SK-N-SH (cell line): ENCODE measurements at regions not wholly inside any gene's neighbourhood (a gene's known extent, or its start where the extent isn't known, plus 50 kb on each side); places are given as distances from the start of the nearest gene placed in this dataset.

Source experiments
- CTCF ChIA-PET: fragments of 300-600, 350-600 bp; formaldehyde crosslinking; extraction: SDS; loops from one replicate; lab custom pipeline; 2021; lab: Yijun Ruan, JAX
- POLR2A ChIA-PET: fragments of 350-600 bp; sonication (Branson Sonifier 250); formaldehyde crosslinking; extraction: SDS; loops from one replicate; lab custom pipeline; 2020; ENCODE audit warnings: antibody characterized with exemption, inconsistent platforms; lab: Yijun Ruan, JAX
- DNase-seq: peaks from one replicate; pipeline ENCODE4 v3.0.0; 2012
- H2AFZ ChIP-seq: fragments of 200-600 bp; sonication (generic); 2 replicates; pipeline ENCODE4 v1.8.1; 2016; ENCODE audit warnings: antibody characterized with exemption, mild to moderate bottlenecking, low read depth
- H3F3A ChIP-seq: fragments of 200-600 bp; sonication (generic); replicated peaks from 2 replicates; pipeline ENCODE3; 2016; ENCODE audit warnings: antibody characterized with exemption, mild to moderate bottlenecking; ENCODE audit not compliant: insufficient read depth
- H3K27ac ChIP-seq, 2 experiments: fragments of 200-500 bp in 1 of 2; fragments of 200-600 bp in 1 of 2; sonication (Bioruptor generic) in 1 of 2; sonication (generic), shearing (Covaris generic) in 1 of 2; 2 replicates each; pipeline versions ENCODE4 v1.5.1 to v1.6.1; 2014 to 2016; ENCODE audit warnings: low read depth in 2 of 2, inconsistent platforms in 1 of 2, low read length in 1 of 2, mild to moderate bottlenecking in 1 of 2, mixed read lengths in 1 of 2
- H3K27me3 ChIP-seq: fragments of 200-600 bp; sonication (generic), shearing (Covaris generic); 2 replicates; pipeline ENCODE4 v1.6.1; 2016; ENCODE audit warnings: mixed run types; ENCODE audit not compliant: insufficient read depth
- H3K36me3 ChIP-seq, 2 experiments: fragments of 200-500 bp in 1 of 2; fragments of 200-600 bp in 1 of 2; sonication (Bioruptor generic) in 1 of 2; sonication (generic) in 1 of 2; replicated peaks in 1 of 2; 2 replicates each; pipeline versions ENCODE3 to v1.5.1; 2014 to 2016; ENCODE audit warnings: low read length in 1 of 2, mild to moderate bottlenecking in 1 of 2; ENCODE audit not compliant: insufficient read depth in 2 of 2, control insufficient read depth in 1 of 2
- H3K4me1 ChIP-seq, 2 experiments: fragments of 200-500 bp in 1 of 2; fragments of 200-600 bp in 1 of 2; sonication (Bioruptor generic) in 1 of 2; sonication (generic), shearing (Covaris generic) in 1 of 2; 2 replicates each; pipeline versions ENCODE4 v1.5.1 to v1.6.1; 2014 to 2016; ENCODE audit warnings: low read depth in 1 of 2, low read length in 1 of 2, mixed run types in 1 of 2; ENCODE audit not compliant: insufficient read depth in 2 of 2, control insufficient read depth in 1 of 2
- H3K4me2 ChIP-seq: fragments of 200-600 bp; sonication (generic), shearing (Covaris generic); 2 replicates; pipeline ENCODE4 v1.6.1; 2017; ENCODE audit warnings: mixed run types
- H3K4me3 ChIP-seq, 2 experiments: fragments of 200-500 bp in 1 of 2; fragments of 200-600 bp in 1 of 2; sonication (Bioruptor generic) in 1 of 2; sonication (generic), shearing (Covaris generic) in 1 of 2; 2 replicates each; pipeline versions ENCODE4 v1.5.1 to v1.8.1; 2014 to 2016; ENCODE audit warnings: low read depth in 2 of 2, inconsistent platforms in 1 of 2, low read length in 1 of 2, mild to moderate bottlenecking in 1 of 2, mixed read lengths in 1 of 2, moderate library complexity in 1 of 2
- H3K79me2 ChIP-seq: fragments of 200-600 bp; sonication (generic); 2 replicates; pipeline ENCODE4 v1.8.1; 2017; ENCODE audit warnings: mild to moderate bottlenecking; ENCODE audit not compliant: insufficient read depth
- H3K9ac ChIP-seq: fragments of 200-600 bp; sonication (generic); 2 replicates; pipeline ENCODE4 v1.6.1; 2017; ENCODE audit warnings: mixed run types
- H3K9me2 ChIP-seq: fragments of 200-600 bp; sonication (generic); 2 replicates; pipeline ENCODE4 v1.6.1; 2017; ENCODE audit warnings: mixed run types
- H3K9me3 ChIP-seq: fragments of 200-600 bp; sonication (generic); 2 replicates; pipeline ENCODE4 v1.6.1; 2017; ENCODE audit warnings: mixed run types, mild to moderate bottlenecking, moderate library complexity
- H4K20me1 ChIP-seq: fragments of 200-600 bp; sonication (generic); 2 replicates; pipeline ENCODE4 v1.6.1; 2017; ENCODE audit warnings: mild to moderate bottlenecking, mixed run types; ENCODE audit not compliant: insufficient read depth
- CHD2 ChIP-seq: fragments of 150-350 bp; IDR thresholded peaks from 2 replicates; pipeline ENCODE4 v1.6.1; 2018; ENCODE audit warnings: low read length; ENCODE audit not compliant: partially characterized antibody
- ELF1 ChIP-seq: IDR thresholded peaks from 2 replicates; pipeline ENCODE4 v1.4.0; 2012
- EP300 ChIP-seq, 2 experiments: IDR thresholded peaks; 2 replicates each; pipeline versions ENCODE4 v1.4.0 to v1.6.1; 2012; ENCODE audit warnings: borderline replicate concordance in 1 of 2, low read depth in 1 of 2, low read length in 1 of 2
- FOSL2 ChIP-seq: IDR thresholded peaks from 2 replicates; pipeline ENCODE4 v1.4.0; 2012; ENCODE audit warnings: low read depth, mild to moderate bottlenecking, moderate library complexity, borderline replicate concordance
- FOXJ3 ChIP-seq: sonication (generic); formaldehyde crosslinking; IDR thresholded peaks from 2 replicates; pipeline ENCODE4 v1.5.1; 2020; ENCODE audit warnings: mild to moderate bottlenecking, missing genetic modification reagents
- GATA2 ChIP-seq: sonication (generic); formaldehyde crosslinking; IDR thresholded peaks from 2 replicates; pipeline ENCODE4 v1.5.0; 2020; ENCODE audit warnings: mild to moderate bottlenecking, missing genetic modification reagents
- JUND ChIP-seq: IDR thresholded peaks from 2 replicates; pipeline ENCODE4 v1.4.0; 2012
- MXI1 ChIP-seq: IDR thresholded peaks from 2 replicates; pipeline ENCODE4 v1.6.1; 2012; ENCODE audit warnings: mild to moderate bottlenecking, low read depth, low read length, improper control_type of control experiment
- NRF1 ChIP-seq: IDR thresholded peaks from 2 replicates; pipeline ENCODE4 v1.6.1; 2012; ENCODE audit warnings: low read depth, mild to moderate bottlenecking, low read length
- PBX3 ChIP-seq: IDR thresholded peaks from 2 replicates; pipeline ENCODE4; 2012
- RCOR1 ChIP-seq: fragments of 150-350 bp; IDR thresholded peaks from 2 replicates; pipeline ENCODE4 v1.6.1; 2017; ENCODE audit warnings: antibody characterized with exemption, low read length
- REST ChIP-seq: IDR thresholded peaks from 2 replicates; pipeline ENCODE4 v1.6.1; 2012; ENCODE audit warnings: mild to moderate bottlenecking, low read depth, low read length, moderate library complexity
- RXRA ChIP-seq: IDR thresholded peaks from 2 replicates; pipeline ENCODE4 v1.4.0; 2012; ENCODE audit warnings: low read depth, mild to moderate bottlenecking, borderline replicate concordance
- SIN3A ChIP-seq: IDR thresholded peaks from 2 replicates; pipeline ENCODE4 v1.6.1; 2012; ENCODE audit warnings: low read depth, mild to moderate bottlenecking, low read length, moderate library complexity, borderline replicate concordance
- SMC3 ChIP-seq: IDR thresholded peaks from 2 replicates; pipeline ENCODE4 v1.6.1; 2012; ENCODE audit warnings: low read depth, low read length, improper control_type of control experiment
- TAF1 ChIP-seq: IDR thresholded peaks from 2 replicates; pipeline ENCODE4 v1.6.1; 2012; ENCODE audit warnings: low read depth, mild to moderate bottlenecking, low read length, moderate library complexity, borderline replicate concordance
- TCF12 ChIP-seq: IDR thresholded peaks from 2 replicates; pipeline ENCODE4 v1.4.0; 2012
- USF1 ChIP-seq: IDR thresholded peaks from 2 replicates; pipeline ENCODE4 v1.4.0; 2012; ENCODE audit warnings: low read depth, borderline replicate concordance
- USF2 ChIP-seq: fragments of 150-350 bp; IDR thresholded peaks from 2 replicates; pipeline ENCODE4 v1.6.1; 2017; ENCODE audit warnings: antibody characterized with exemption, low read length, low read depth, borderline replicate concordance
- ZBTB33 ChIP-seq: IDR thresholded peaks from 2 replicates; pipeline ENCODE4 v1.4.0; 2012; ENCODE audit warnings: low read depth, borderline replicate concordance
- WGBS: methylation state at CpG from one replicate; pipeline ENCODE4 v1.1.6; 2017; ENCODE audit warnings: low lambda C conversion rate; 5-methylcytosine and 5-hydroxymethylcytosine counted together

- no peaks in the 10 kb centered on the region for H3K36me3 ChIP-seq
- WGBS: 85% methylated on average over 1 of the region's 1 CpG
- DNase-seq: no peak
- TF ChIP-seq SMC3 (no peak), ZBTB33 (no peak), RXRA (no peak), REST (no peak), TCF12 (no peak), SIN3A (no peak), MXI1 (no peak), FOXJ3 (CRISPR knock-in tag) (no peak), ELF1 (no peak), JUND (no peak), USF1 (no peak), USF2 (no peak), PBX3 (no peak), EP300 (IDR thresholded peaks at IDR 0.05; ENCODE audit: borderline replicate concordance in 1 of 2, low read depth in 1 of 2, low read length in 1 of 2) (no peak), NRF1 (no peak), RCOR1 (no peak), TAF1 (no peak), CHD2 (no peak), GATA2 (no peak), FOSL2 (no peak)
- TF ChIP-seq, all 33 proteins: peak for 0
- H3K9ac ChIP-seq: no peak overlapping the region
- no peak overlapping the region for H3K4me3 ChIP-seq
- H4K20me1 ChIP-seq: no peaks in the 10 kb centered on the region
- no peak overlapping the region for H2AFZ ChIP-seq
- CTCF ChIA-PET: interaction anchor here (1.0 kb wide), 1 partner anchor 27 kb away, joined by 3 read pairs; no protein-coding TSS in a partner anchor
- no peaks in the 10 kb centered on the region for H3K9me3 ChIP-seq
- no peak overlapping the region for H3K4me2 ChIP-seq
- H3F3A ChIP-seq: no peaks in the 10 kb centered on the region
- H3K27me3 ChIP-seq: no peaks in the 10 kb centered on the region
- H3K9me2 ChIP-seq: no peaks in the 10 kb centered on the region; the same call in 1 of the 2 replicates
- H3K79me2 ChIP-seq: no peaks in the 10 kb centered on the region
- POLR2A ChIA-PET: no interaction called here
- no peaks in the 10 kb centered on the region; a peak in 1 of 4 replicates for H3K4me1 ChIP-seq
- no peak overlapping the region for H3K27ac ChIP-seq
These were observed 1203.4 kb downstream of the BRINP3 start for GRCh38 chr1:189274267-189274666.
